A549 (cell line): ENCODE measurements at regions not wholly inside any gene's neighbourhood (a gene's known extent, or its start where the extent isn't known, plus 50 kb on each side); places are given as distances from the start of the nearest gene placed in this dataset.

ENCODE experiments used
- BCL3 ChIP-seq: fragments of >200 bp; sonication (Bioruptor Twin); formaldehyde crosslinking; IDR thresholded peaks from 3 replicates; pipeline ENCODE4 v1.6.1; 2016
- REST ChIP-seq: fragments of 200-600 bp; sonication (generic); IDR thresholded peaks from 2 replicates; pipeline ENCODE4 v1.6.1; 2016; ENCODE audit warnings: antibody characterized with exemption, mild to moderate bottlenecking, moderate library complexity

DNA sequence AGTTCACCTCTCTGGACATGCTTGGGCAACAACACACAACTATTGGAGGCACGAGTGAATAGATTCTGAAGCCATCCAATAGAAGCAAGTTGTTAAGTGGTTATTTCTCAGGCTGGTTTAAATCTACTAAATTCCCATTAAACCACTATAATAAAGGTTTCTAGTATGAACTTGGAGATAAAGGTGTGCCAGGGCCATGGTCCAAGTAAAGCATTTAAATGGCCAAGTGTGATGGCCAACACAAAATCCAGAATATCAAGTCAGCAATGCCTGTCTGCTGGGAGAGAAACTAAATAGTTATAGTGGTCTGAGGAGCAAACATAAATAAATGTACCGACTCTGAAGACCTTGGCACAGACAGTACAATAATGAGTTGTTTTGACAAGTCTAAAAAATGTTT, 294.3 kb upstream of the STXBP5 start:
- TF ChIP-seq REST (no peak), BCL3 (no peak)
